WTC11 (cell line): ENCODE measurements at regions not wholly inside any gene's neighbourhood (a gene's known extent, or its start where the extent isn't known, plus 50 kb on each side); places are given as distances from the start of the nearest gene placed in this dataset.

ENCODE experiments used
- ATAC-seq: fragments of 200-7000 bp; cut with Tn5 transposase; 2 replicates; pipeline ENCODE4 v1.10.0; 2021; ENCODE audit warnings: mild to moderate bottlenecking, moderate library complexity
- CTCF ChIA-PET: fragments of 300-600 bp; sonication (Branson Sonifier 250); formaldehyde crosslinking; loops from one replicate; lab custom pipeline; 2021; ENCODE audit warnings: antibody characterized with exemption; lab: Charles Lee
- POLR2A ChIA-PET: fragments of 350-600 bp; sonication (Branson Sonifier 250); formaldehyde crosslinking; loops from one replicate; lab custom pipeline; 2021; ENCODE audit warnings: antibody characterized with exemption; lab: Charles Lee
- DNase-seq: peaks from one replicate; pipeline ENCODE4 v3.0.0; 2021; ENCODE audit warnings: low spot score
- H3K27ac Mint-ChIP-seq: 2 replicates; pipeline ENCODE4 v1.8.0; 2021; ENCODE audit warnings: mixed read lengths
- H3K27me3 Mint-ChIP-seq: 2 replicates; pipeline ENCODE4 v1.8.0; 2021; ENCODE audit warnings: low read depth, mild to moderate bottlenecking, moderate library complexity, mixed read lengths
- H3K36me3 Mint-ChIP-seq: 2 replicates; pipeline ENCODE4 v1.8.0; 2021; ENCODE audit warnings: mixed read lengths
- H3K4me1 Mint-ChIP-seq: 2 replicates; pipeline ENCODE4 v1.8.0; 2022; ENCODE audit warnings: mixed read lengths
- H3K4me3 Mint-ChIP-seq: 2 replicates; pipeline ENCODE4 v1.8.0; 2021; ENCODE audit warnings: mild to moderate bottlenecking, moderate library complexity, mixed read lengths
- H3K9me3 Mint-ChIP-seq: 2 replicates; pipeline ENCODE4 v1.8.0; 2021; ENCODE audit warnings: mixed read lengths
- ETV6 ChIP-seq: sonication (generic); formaldehyde crosslinking; IDR thresholded peaks from 2 replicates; pipeline ENCODE4 v1.8.1; 2022; ENCODE audit warnings: mild to moderate bottlenecking, missing genetic modification reagents
- FOXP1 ChIP-seq: sonication (generic); formaldehyde crosslinking; IDR thresholded peaks from 2 replicates; pipeline ENCODE4 v1.8.0; 2022; ENCODE audit warnings: missing genetic modification reagents, mild to moderate bottlenecking, moderate library complexity, borderline replicate concordance
- FOXP4 ChIP-seq: sonication (generic); formaldehyde crosslinking; IDR thresholded peaks from 2 replicates; pipeline ENCODE4 v1.8.0; 2022; ENCODE audit warnings: mild to moderate bottlenecking, missing genetic modification reagents
- JAZF1 ChIP-seq: fragments of 250-450 bp; sonication (Bioruptor Pico); IDR thresholded peaks from 2 replicates; pipeline ENCODE4 v1.9.0; 2021; ENCODE audit warnings: moderate library complexity, mild to moderate bottlenecking, inconsistent platforms
- KAT7 ChIP-seq: sonication (generic); formaldehyde crosslinking; IDR thresholded peaks from 2 replicates; pipeline ENCODE4 v1.8.1; 2023; ENCODE audit warnings: missing genetic modification reagents, mild to moderate bottlenecking, borderline replicate concordance
- MAX ChIP-seq: sonication (generic); formaldehyde crosslinking; IDR thresholded peaks from 2 replicates; pipeline ENCODE4 v1.8.0; 2022; ENCODE audit warnings: mild to moderate bottlenecking, missing genetic modification reagents
- NFATC4 ChIP-seq: fragments of 250-450 bp; sonication (Bioruptor Pico); IDR thresholded peaks from 2 replicates; pipeline ENCODE4 v1.9.0; 2021; ENCODE audit warnings: mild to moderate bottlenecking
- PRDM15 ChIP-seq: sonication (generic); formaldehyde crosslinking; IDR thresholded peaks from 2 replicates; pipeline ENCODE4 v1.8.0; 2022; ENCODE audit warnings: missing genetic modification reagents
- SMAD3 ChIP-seq: sonication (generic); formaldehyde crosslinking; IDR thresholded peaks from 2 replicates; pipeline ENCODE4 v1.8.0; 2022; ENCODE audit warnings: missing genetic modification reagents, mild to moderate bottlenecking, borderline replicate concordance
- TP53 ChIP-seq: sonication (generic); formaldehyde crosslinking; IDR thresholded peaks from 2 replicates; pipeline ENCODE4 v1.8.1; 2023; ENCODE audit warnings: mild to moderate bottlenecking, missing genetic modification reagents
- ZNF396 ChIP-seq: fragments of 250-450 bp; sonication (Bioruptor Pico); IDR thresholded peaks from 2 replicates; pipeline ENCODE4 v1.8.0; 2021; ENCODE audit warnings: mild to moderate bottlenecking, moderate library complexity, borderline replicate concordance
- ZNF416 ChIP-seq: fragments of 250-450 bp; sonication (Bioruptor Pico); IDR thresholded peaks from 2 replicates; pipeline ENCODE4 v1.9.0; 2021; ENCODE audit warnings: mild to moderate bottlenecking, inconsistent platforms
- ZNF532 ChIP-seq: fragments of 250-450 bp; sonication (Bioruptor Pico); IDR thresholded peaks from 2 replicates; pipeline ENCODE4 v1.9.0; 2021; ENCODE audit warnings: mild to moderate bottlenecking, borderline replicate concordance
- ZNF671 ChIP-seq: fragments of 250-450 bp; sonication (Bioruptor Pico); IDR thresholded peaks from 2 replicates; pipeline ENCODE4 v1.8.0; 2021; ENCODE audit warnings: mild to moderate bottlenecking
- TF ChIP-seq, protein P1 (sequence below): sonication (generic); formaldehyde crosslinking; IDR thresholded peaks from 2 replicates; pipeline ENCODE4 v1.8.0; 2023; ENCODE audit warnings: missing genetic modification reagents, mild to moderate bottlenecking, borderline replicate concordance
- TF ChIP-seq, protein P2 (sequence below): sonication (generic); formaldehyde crosslinking; IDR thresholded peaks from 2 replicates; pipeline ENCODE4 v1.8.0; 2023; ENCODE audit warnings: missing genetic modification reagents
- TF ChIP-seq, protein P3 (sequence below): sonication (generic); formaldehyde crosslinking; IDR thresholded peaks from 2 replicates; pipeline ENCODE4 v1.8.0; 2022; ENCODE audit warnings: mild to moderate bottlenecking, missing genetic modification reagents

- ChIA-PET CTCF (no interaction called here), POLR2A (no interaction called here)
- no peak for ATAC-seq
- TF ChIP-seq ZNF671 (no peak), ZNF416 (CRISPR knock-in tag) (no peak), KAT7 (CRISPR knock-in tag) (no peak), FOXP1 (CRISPR knock-in tag) (no peak), ZNF532 (CRISPR knock-in tag) (no peak), ZNF396 (CRISPR knock-in tag) (no peak), TP53 (CRISPR knock-in tag) (no peak), PRDM15 (CRISPR knock-in tag) (no peak), ETV6 (no peak), SMAD3 (CRISPR knock-in tag) (no peak)
- TF ChIP-seq, protein P1, sequence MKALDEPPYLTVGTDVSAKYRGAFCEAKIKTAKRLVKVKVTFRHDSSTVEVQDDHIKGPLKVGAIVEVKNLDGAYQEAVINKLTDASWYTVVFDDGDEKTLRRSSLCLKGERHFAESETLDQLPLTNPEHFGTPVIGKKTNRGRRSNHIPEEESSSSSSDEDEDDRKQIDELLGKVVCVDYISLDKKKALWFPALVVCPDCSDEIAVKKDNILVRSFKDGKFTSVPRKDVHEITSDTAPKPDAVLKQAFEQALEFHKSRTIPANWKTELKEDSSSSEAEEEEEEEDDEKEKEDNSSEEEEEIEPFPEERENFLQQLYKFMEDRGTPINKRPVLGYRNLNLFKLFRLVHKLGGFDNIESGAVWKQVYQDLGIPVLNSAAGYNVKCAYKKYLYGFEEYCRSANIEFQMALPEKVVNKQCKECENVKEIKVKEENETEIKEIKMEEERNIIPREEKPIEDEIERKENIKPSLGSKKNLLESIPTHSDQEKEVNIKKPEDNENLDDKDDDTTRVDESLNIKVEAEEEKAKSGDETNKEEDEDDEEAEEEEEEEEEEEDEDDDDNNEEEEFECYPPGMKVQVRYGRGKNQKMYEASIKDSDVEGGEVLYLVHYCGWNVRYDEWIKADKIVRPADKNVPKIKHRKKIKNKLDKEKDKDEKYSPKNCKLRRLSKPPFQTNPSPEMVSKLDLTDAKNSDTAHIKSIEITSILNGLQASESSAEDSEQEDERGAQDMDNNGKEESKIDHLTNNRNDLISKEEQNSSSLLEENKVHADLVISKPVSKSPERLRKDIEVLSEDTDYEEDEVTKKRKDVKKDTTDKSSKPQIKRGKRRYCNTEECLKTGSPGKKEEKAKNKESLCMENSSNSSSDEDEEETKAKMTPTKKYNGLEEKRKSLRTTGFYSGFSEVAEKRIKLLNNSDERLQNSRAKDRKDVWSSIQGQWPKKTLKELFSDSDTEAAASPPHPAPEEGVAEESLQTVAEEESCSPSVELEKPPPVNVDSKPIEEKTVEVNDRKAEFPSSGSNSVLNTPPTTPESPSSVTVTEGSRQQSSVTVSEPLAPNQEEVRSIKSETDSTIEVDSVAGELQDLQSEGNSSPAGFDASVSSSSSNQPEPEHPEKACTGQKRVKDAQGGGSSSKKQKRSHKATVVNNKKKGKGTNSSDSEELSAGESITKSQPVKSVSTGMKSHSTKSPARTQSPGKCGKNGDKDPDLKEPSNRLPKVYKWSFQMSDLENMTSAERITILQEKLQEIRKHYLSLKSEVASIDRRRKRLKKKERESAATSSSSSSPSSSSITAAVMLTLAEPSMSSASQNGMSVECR (CRISPR knock-in tag) = no peak
- H3K36me3 Mint-ChIP-seq = peaks cover 4% of the 10 kb centered on the region; the same call in 1 of the 2 replicates
- H3K4me3 Mint-ChIP-seq = no peak overlapping the region
- no peak overlapping the region for H3K27ac Mint-ChIP-seq
- H3K9me3 Mint-ChIP-seq = peaks cover 9% of the 10 kb centered on the region
- peaks cover 16% of the 10 kb centered on the region for H3K4me1 Mint-ChIP-seq
- no peaks in the 10 kb centered on the region for H3K27me3 Mint-ChIP-seq
- DNase-seq = no peak
Measured at GRCh38 chr3:31077826-31078225, 183.4 kb upstream of the GADL1 start.

GRCh38 chr3:31079689-31080088 is 185.2 kb upstream of the GADL1 start:
- H3K4me1 Mint-ChIP-seq = peaks cover 20% of the 10 kb centered on the region
- no peak overlapping the region for H3K27ac Mint-ChIP-seq
- H3K36me3 Mint-ChIP-seq = no peaks in the 10 kb centered on the region; the same call in 1 of the 2 replicates
- CTCF ChIA-PET = interaction anchor here (1.2 kb wide), 1 partner anchor 483 kb away, joined by 3 read pairs; no protein-coding TSS in a partner anchor
- peaks cover 2% of the 10 kb centered on the region; the same call in 1 of the 2 replicates for H3K9me3 Mint-ChIP-seq
- no peak overlapping the region for H3K4me3 Mint-ChIP-seq
- POLR2A ChIA-PET = interaction anchor here (0.6 to 0.9 kb wide), 2 partner anchors 14 to 46 kb away, joined by 3 to 4 read pairs; no protein-coding TSS in a partner anchor
- no peak for ATAC-seq
- DNase-seq = no peak
- no peaks in the 10 kb centered on the region for H3K27me3 Mint-ChIP-seq
- TF ChIP-seq FOXP4 (CRISPR knock-in tag) (no peak), NFATC4 (CRISPR knock-in tag) (no peak), MAX (CRISPR knock-in tag) (no peak), TP53 (CRISPR knock-in tag) (no peak), JAZF1 (CRISPR knock-in tag) (no peak)
- TF ChIP-seq, protein P2, sequence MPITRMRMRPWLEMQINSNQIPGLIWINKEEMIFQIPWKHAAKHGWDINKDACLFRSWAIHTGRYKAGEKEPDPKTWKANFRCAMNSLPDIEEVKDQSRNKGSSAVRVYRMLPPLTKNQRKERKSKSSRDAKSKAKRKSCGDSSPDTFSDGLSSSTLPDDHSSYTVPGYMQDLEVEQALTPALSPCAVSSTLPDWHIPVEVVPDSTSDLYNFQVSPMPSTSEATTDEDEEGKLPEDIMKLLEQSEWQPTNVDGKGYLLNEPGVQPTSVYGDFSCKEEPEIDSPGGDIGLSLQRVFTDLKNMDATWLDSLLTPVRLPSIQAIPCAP (CRISPR knock-in tag) = no peak
- TF ChIP-seq, protein P3, sequence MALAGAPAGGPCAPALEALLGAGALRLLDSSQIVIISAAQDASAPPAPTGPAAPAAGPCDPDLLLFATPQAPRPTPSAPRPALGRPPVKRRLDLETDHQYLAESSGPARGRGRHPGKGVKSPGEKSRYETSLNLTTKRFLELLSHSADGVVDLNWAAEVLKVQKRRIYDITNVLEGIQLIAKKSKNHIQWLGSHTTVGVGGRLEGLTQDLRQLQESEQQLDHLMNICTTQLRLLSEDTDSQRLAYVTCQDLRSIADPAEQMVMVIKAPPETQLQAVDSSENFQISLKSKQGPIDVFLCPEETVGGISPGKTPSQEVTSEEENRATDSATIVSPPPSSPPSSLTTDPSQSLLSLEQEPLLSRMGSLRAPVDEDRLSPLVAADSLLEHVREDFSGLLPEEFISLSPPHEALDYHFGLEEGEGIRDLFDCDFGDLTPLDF (CRISPR knock-in tag) = no peak
